HCT116 (cell line): ENCODE measurements at regions not wholly inside any gene's neighbourhood (a gene's known extent, or its start where the extent isn't known, plus 50 kb on each side); places are given as distances from the start of the nearest gene placed in this dataset.

ENCODE experiments used
- ATAC-seq: fragments of 200-7000 bp; cut with Tn5 transposase; 2 replicates; pipeline ENCODE4 v1.9.1; 2020; ENCODE audit warnings: mild to moderate bottlenecking, moderate library complexity
- BruUV-seq: library from RNA; stranded (reverse); fragments of 400-500 nt; replicated peaks from 2 replicates; lab custom pipeline; 2021; lab: Mats Ljungman, UMichigan
- CTCF ChIA-PET: fragments of 300-600 bp; sonication (Branson Sonifier 250); formaldehyde crosslinking; loops from one replicate; lab custom pipeline; 2021; ENCODE audit warnings: antibody characterized with exemption; lab: Charles Lee
- POLR2A ChIA-PET: fragments of 300-600, 350-600 bp; sonication (Branson Sonifier 250); formaldehyde crosslinking; loops from one replicate; lab custom pipeline; 2021; ENCODE audit warnings: antibody characterized with exemption; lab: Charles Lee
- RAD21 ChIA-PET, 2 experiments: fragments of 300-600 bp; sonication (Branson Sonifier 250); formaldehyde crosslinking; loops; one replicate each; lab custom pipeline; 2023; ENCODE audit warnings: low total read pairs in 2 of 2; ENCODE audit not compliant: uncharacterized antibody in 2 of 2, unreplicated experiment in 2 of 2, low non-redundant PET in 1 of 2; lab: Charles Lee
- DNase-seq: peaks from one replicate; pipeline ENCODE4 v3.0.0-alpha.2; 2010; ENCODE audit warnings: low read depth, low spot score
- H2AFZ ChIP-seq: fragments of 200-600 bp; shearing (Covaris generic), sonication (generic); 2 replicates; pipeline ENCODE4 v1.6.1; 2017; ENCODE audit warnings: low read depth, mixed run types, mixed read lengths, antibody characterized with exemption, low read length; ENCODE audit not compliant: poor library complexity, severe bottlenecking
- H3K27ac ChIP-seq: 2 replicates; pipeline ENCODE4 v1.5.1; 2012; ENCODE audit warnings: low read depth, low read length
- H3K27me3 ChIP-seq: fragments of 200-600 bp; sonication (generic); 2 replicates; pipeline ENCODE4 v1.6.1; 2016; ENCODE audit warnings: mixed run types, low read length, mixed read lengths; ENCODE audit not compliant: insufficient read depth
- H3K36me3 ChIP-seq, 2 experiments: fragments of 200-500 bp in 1 of 2; fragments of 200-600 bp in 1 of 2; sonication (Bioruptor generic) in 1 of 2; sonication (generic) in 1 of 2; 2 replicates each; pipeline versions ENCODE4 v1.5.1 to v1.6.1; 2014 to 2016; ENCODE audit warnings: low read length in 2 of 2, inconsistent platforms in 1 of 2, mixed read lengths in 1 of 2, mixed run types in 1 of 2; ENCODE audit not compliant: insufficient read depth in 2 of 2, control insufficient read depth in 1 of 2
- H3K4me1 ChIP-seq, 2 experiments: fragments of 200-600 bp in 1 of 2; sonication (generic) in 1 of 2; 2 replicates each; pipeline versions ENCODE4 v1.5.1 to v1.6.1; 2012 to 2017; ENCODE audit warnings: low read length in 2 of 2, inconsistent platforms in 1 of 2, mild to moderate bottlenecking in 1 of 2, mixed read lengths in 1 of 2, mixed run types in 1 of 2, moderate library complexity in 1 of 2; ENCODE audit not compliant: insufficient read depth in 2 of 2, control insufficient read depth in 1 of 2
- H3K4me2 ChIP-seq: fragments of 200-600 bp; sonication (generic); 2 replicates; pipeline ENCODE4 v1.6.1; 2017; ENCODE audit warnings: mixed run types, low read length, mixed read lengths
- H3K4me3 ChIP-seq, 2 experiments: fragments of 200-600 bp in 1 of 2; sonication (generic) in 1 of 2; replicated peaks in 1 of 2; 2 replicates each; pipeline ENCODE4 v1.5.1; 2011 to 2016; ENCODE audit warnings: low read length in 2 of 2, control low read depth in 1 of 2, low read depth in 1 of 2, mild to moderate bottlenecking in 1 of 2, mixed read lengths in 1 of 2, mixed run types in 1 of 2
- H3K79me2 ChIP-seq: fragments of 200-600 bp; sonication (generic); 2 replicates; pipeline ENCODE4 v1.6.1; 2017; ENCODE audit warnings: mild to moderate bottlenecking, mixed run types, low read length, moderate library complexity, mixed read lengths; ENCODE audit not compliant: insufficient read depth
- H3K9ac ChIP-seq: fragments of 200-600 bp; sonication (generic); 2 replicates; pipeline ENCODE4 v1.6.1; 2016; ENCODE audit warnings: low read length, mixed read lengths
- H3K9me2 ChIP-seq: fragments of 200-600 bp; sonication (generic), shearing (Covaris generic); 2 replicates; pipeline ENCODE4 v1.6.1; 2017; ENCODE audit warnings: mixed run types, mild to moderate bottlenecking, moderate library complexity; ENCODE audit not compliant: insufficient read depth
- H3K9me3 ChIP-seq, 2 experiments: fragments of 200-500 bp in 1 of 2; fragments of 200-600 bp in 1 of 2; sonication (Bioruptor generic) in 1 of 2; sonication (generic) in 1 of 2; 2 replicates each; pipeline ENCODE4 v1.6.1; 2014 to 2017; ENCODE audit warnings: low read length in 2 of 2, mixed read lengths in 2 of 2, inconsistent platforms in 1 of 2, low read depth in 1 of 2, mild to moderate bottlenecking in 1 of 2, mixed run types in 1 of 2, moderate library complexity in 1 of 2; ENCODE audit not compliant: control insufficient read depth in 1 of 2, insufficient read depth in 1 of 2
- H4K20me1 ChIP-seq: fragments of 200-600 bp; sonication (generic), shearing (Covaris generic); 2 replicates; pipeline ENCODE4 v1.6.1; 2017; ENCODE audit warnings: mixed run types, mild to moderate bottlenecking, moderate library complexity; ENCODE audit not compliant: insufficient read depth
- ATF3 ChIP-seq: IDR thresholded peaks from 2 replicates; pipeline ENCODE4 v1.6.1; 2012
- CBX3 ChIP-seq: IDR thresholded peaks from 2 replicates; pipeline ENCODE4 v1.6.1; 2012; ENCODE audit warnings: low read depth
- CEBPB ChIP-seq: IDR thresholded peaks from 2 replicates; pipeline ENCODE4 v1.6.1; 2012; ENCODE audit warnings: low read depth
- EGR1 ChIP-seq: IDR thresholded peaks from 2 replicates; pipeline ENCODE4 v1.6.1; 2012; ENCODE audit warnings: low read depth
- EZH2 ChIP-seq: fragments of 200-600 bp; sonication (generic); IDR thresholded peaks from 2 replicates; pipeline ENCODE4 v1.6.1; 2017; ENCODE audit warnings: antibody characterized with exemption, mixed run types
- EZH2phosphoT487 ChIP-seq: fragments of 200-600 bp; IDR thresholded peaks from 2 replicates; pipeline ENCODE4 v1.6.1; 2018; ENCODE audit warnings: antibody characterized with exemption, borderline replicate concordance
- FOSL1 ChIP-seq: IDR thresholded peaks from 2 replicates; pipeline ENCODE4 v1.6.1; 2012; ENCODE audit warnings: low read depth
- MAX ChIP-seq: IDR thresholded peaks from 2 replicates; pipeline ENCODE4 v1.6.1; 2012
- POLR2A ChIP-seq: IDR thresholded peaks from 2 replicates; pipeline ENCODE4 v1.7.0; 2011; ENCODE audit warnings: borderline replicate concordance; ENCODE audit not compliant: insufficient read depth, insufficient read length; ENCODE audit errors: extremely low read depth
- POLR2AphosphoS5 ChIP-seq: IDR thresholded peaks from 2 replicates; pipeline ENCODE4 v1.6.1; 2011; ENCODE audit warnings: mild to moderate bottlenecking, low read depth, low read length, moderate library complexity
- REST ChIP-seq: IDR thresholded peaks from 2 replicates; pipeline ENCODE4 v1.6.1; 2012; ENCODE audit warnings: low read depth
- SIN3A ChIP-seq: IDR thresholded peaks from 2 replicates; pipeline ENCODE4 v1.6.1; 2012; ENCODE audit warnings: low read depth
- SP1 ChIP-seq: IDR thresholded peaks from 2 replicates; pipeline ENCODE4 v1.6.1; 2012; ENCODE audit warnings: low read depth
- SRF ChIP-seq: IDR thresholded peaks from 2 replicates; pipeline ENCODE4 v1.6.1; 2012; ENCODE audit warnings: low read depth
- TCF7L2 ChIP-seq: IDR thresholded peaks from 2 replicates; pipeline ENCODE4 v1.7.0; 2011; ENCODE audit warnings: borderline replicate concordance, inconsistent platforms; ENCODE audit not compliant: insufficient read depth, insufficient read length; ENCODE audit errors: extremely low read depth
- YY1 ChIP-seq: IDR thresholded peaks from 2 replicates; pipeline ENCODE4 v1.6.1; 2011; ENCODE audit warnings: low read length, low read depth, moderate library complexity, mild to moderate bottlenecking; ENCODE audit not compliant: insufficient replicate concordance; ENCODE audit errors: extremely low read depth
- ZFX ChIP-seq: fragments of 450-650 bp; IDR thresholded peaks from 2 replicates; pipeline ENCODE4 v1.6.1; 2017
- intact Hi-C: fragments of 100-400 bp; cut with micrococcal nuclease; formaldehyde crosslinking; loops from 2 replicates; pipeline ENCODE4 v1.10.0; 2022

GRCh38 chr5:124927735-124928134 lies 181.3 kb upstream of the ZNF608 start:
- intact Hi-C loops: no loop called here
- no peak overlapping the region for H3K4me3 ChIP-seq
- BruUV-seq: no TSS peak
- no peaks in the 10 kb centered on the region for H3K9me2 ChIP-seq
- ATAC-seq (peak; percentile 60; the same call in 1 of the 2 replicates), DNase-seq (no peak)
- no peak for TF ChIP-seq TCF7L2
- no peak for TF ChIP-seq ATF3
- no peak for TF ChIP-seq POLR2A
- no peak for TF ChIP-seq SIN3A
- no peak for TF ChIP-seq EZH2phosphoT487
- TF ChIP-seq YY1: no peak
- TF ChIP-seq MAX: no peak
- no peak for TF ChIP-seq ZFX
- no peak for TF ChIP-seq CEBPB
- TF ChIP-seq POLR2AphosphoS5: no peak
- no peak for TF ChIP-seq EGR1
- TF ChIP-seq CBX3: no peak
- TF ChIP-seq SRF: no peak
- TF ChIP-seq FOSL1: no peak
- no peak for TF ChIP-seq REST
- TF ChIP-seq SP1: no peak
- no peak for TF ChIP-seq EZH2
- H4K20me1 ChIP-seq: no peaks in the 10 kb centered on the region
- H3K27ac ChIP-seq: no peak overlapping the region
- peaks cover 0 to 12% of the 10 kb centered on the region in 2 experiments; a peak in 1 of 4 replicates for H3K4me1 ChIP-seq
- no peaks in the 10 kb centered on the region for H3K9me3 ChIP-seq
- POLR2A ChIA-PET: no interaction called here
- H3K27me3 ChIP-seq: no peaks in the 10 kb centered on the region
- no peaks in the 10 kb centered on the region for H3K36me3 ChIP-seq
- 0 out of 2 replicates have a peak overlapping the region, but pooled peaks have one; percentile 3 for H3K4me2 ChIP-seq
- no peak overlapping the region for H2AFZ ChIP-seq
- no peaks in the 10 kb centered on the region for H3K79me2 ChIP-seq
- no peak overlapping the region for H3K9ac ChIP-seq
- CTCF ChIA-PET: no interaction called here
- RAD21 ChIA-PET: no interaction called here
